ENCODE measurements at regions not wholly inside any gene's neighbourhood (a gene's known extent, or its start where the extent isn't known, plus 50 kb on each side); places are given as distances from the start of the nearest gene placed in this dataset.

DNA sequence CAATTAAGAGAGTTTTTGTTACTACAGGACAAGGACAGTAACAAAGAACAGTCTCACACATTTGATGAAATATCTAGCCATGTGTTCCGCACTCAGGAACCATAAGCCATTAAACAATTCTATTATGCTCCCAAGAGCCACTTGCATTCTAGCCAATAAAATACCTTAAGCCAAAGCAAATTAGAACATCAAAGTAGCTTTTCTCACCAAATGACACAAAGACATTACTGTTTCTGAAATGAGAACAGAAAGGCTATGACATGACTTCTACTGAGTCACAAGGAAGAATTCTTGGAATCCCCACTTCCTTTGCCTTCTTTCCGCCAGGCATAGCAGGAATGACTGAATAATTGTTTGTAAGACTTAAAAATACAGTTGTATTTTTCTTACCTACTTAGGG lies 445.8 kb downstream of the ATP23 start:
- TF ChIP-seq, protein P1, sequence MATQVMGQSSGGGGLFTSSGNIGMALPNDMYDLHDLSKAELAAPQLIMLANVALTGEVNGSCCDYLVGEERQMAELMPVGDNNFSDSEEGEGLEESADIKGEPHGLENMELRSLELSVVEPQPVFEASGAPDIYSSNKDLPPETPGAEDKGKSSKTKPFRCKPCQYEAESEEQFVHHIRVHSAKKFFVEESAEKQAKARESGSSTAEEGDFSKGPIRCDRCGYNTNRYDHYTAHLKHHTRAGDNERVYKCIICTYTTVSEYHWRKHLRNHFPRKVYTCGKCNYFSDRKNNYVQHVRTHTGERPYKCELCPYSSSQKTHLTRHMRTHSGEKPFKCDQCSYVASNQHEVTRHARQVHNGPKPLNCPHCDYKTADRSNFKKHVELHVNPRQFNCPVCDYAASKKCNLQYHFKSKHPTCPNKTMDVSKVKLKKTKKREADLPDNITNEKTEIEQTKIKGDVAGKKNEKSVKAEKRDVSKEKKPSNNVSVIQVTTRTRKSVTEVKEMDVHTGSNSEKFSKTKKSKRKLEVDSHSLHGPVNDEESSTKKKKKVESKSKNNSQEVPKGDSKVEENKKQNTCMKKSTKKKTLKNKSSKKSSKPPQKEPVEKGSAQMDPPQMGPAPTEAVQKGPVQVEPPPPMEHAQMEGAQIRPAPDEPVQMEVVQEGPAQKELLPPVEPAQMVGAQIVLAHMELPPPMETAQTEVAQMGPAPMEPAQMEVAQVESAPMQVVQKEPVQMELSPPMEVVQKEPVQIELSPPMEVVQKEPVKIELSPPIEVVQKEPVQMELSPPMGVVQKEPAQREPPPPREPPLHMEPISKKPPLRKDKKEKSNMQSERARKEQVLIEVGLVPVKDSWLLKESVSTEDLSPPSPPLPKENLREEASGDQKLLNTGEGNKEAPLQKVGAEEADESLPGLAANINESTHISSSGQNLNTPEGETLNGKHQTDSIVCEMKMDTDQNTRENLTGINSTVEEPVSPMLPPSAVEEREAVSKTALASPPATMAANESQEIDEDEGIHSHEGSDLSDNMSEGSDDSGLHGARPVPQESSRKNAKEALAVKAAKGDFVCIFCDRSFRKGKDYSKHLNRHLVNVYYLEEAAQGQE (IDR thresholded peaks at IDR 0.05), result no peak
- TF ChIP-seq GABPA (IDR thresholded peaks at IDR 0.05 in 1 of 2, conservative IDR thresholded peaks at IDR 0.05 in 1 of 2) (no peak), RXRA (IDR thresholded peaks at IDR 0.05) (no peak), EGR1 (IDR thresholded peaks at IDR 0.05; ENCODE audit: low read depth in 2 of 2) (no peak), TAF1 (conservative IDR thresholded peaks at IDR 0.05) (no peak), RAD21 (IDR thresholded peaks at IDR 0.05) (no peak), SP1 (IDR thresholded peaks at IDR 0.05) (no peak), FOXA1 (IDR thresholded peaks at IDR 0.05) (no peak), YY1 (IDR thresholded peaks at IDR 0.05) (no peak), JUND (IDR thresholded peaks at IDR 0.05) (no peak), NR2F2 (IDR thresholded peaks at IDR 0.05) (no peak)
- TF ChIP-seq, protein P2, sequence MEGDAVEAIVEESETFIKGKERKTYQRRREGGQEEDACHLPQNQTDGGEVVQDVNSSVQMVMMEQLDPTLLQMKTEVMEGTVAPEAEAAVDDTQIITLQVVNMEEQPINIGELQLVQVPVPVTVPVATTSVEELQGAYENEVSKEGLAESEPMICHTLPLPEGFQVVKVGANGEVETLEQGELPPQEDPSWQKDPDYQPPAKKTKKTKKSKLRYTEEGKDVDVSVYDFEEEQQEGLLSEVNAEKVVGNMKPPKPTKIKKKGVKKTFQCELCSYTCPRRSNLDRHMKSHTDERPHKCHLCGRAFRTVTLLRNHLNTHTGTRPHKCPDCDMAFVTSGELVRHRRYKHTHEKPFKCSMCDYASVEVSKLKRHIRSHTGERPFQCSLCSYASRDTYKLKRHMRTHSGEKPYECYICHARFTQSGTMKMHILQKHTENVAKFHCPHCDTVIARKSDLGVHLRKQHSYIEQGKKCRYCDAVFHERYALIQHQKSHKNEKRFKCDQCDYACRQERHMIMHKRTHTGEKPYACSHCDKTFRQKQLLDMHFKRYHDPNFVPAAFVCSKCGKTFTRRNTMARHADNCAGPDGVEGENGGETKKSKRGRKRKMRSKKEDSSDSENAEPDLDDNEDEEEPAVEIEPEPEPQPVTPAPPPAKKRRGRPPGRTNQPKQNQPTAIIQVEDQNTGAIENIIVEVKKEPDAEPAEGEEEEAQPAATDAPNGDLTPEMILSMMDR (IDR thresholded peaks at IDR 0.05; ENCODE audit: low read depth, low read length, missing input control), result no peak
- TF ChIP-seq, protein P3, sequence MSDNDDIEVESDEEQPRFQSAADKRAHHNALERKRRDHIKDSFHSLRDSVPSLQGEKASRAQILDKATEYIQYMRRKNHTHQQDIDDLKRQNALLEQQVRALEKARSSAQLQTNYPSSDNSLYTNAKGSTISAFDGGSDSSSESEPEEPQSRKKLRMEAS (IDR thresholded peaks at IDR 0.05), result no peak
- TF ChIP-seq, protein P4, sequence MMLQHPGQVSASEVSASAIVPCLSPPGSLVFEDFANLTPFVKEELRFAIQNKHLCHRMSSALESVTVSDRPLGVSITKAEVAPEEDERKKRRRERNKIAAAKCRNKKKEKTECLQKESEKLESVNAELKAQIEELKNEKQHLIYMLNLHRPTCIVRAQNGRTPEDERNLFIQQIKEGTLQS (IDR thresholded peaks at IDR 0.05), result no peak

Data from liver (tissue), 3 donors.